Ishikawa (cell line): ENCODE measurements at regions not wholly inside any gene's neighbourhood (a gene's known extent, or its start where the extent isn't known, plus 50 kb on each side); places are given as distances from the start of the nearest gene placed in this dataset.

Source experiments
- MAX ChIP-seq: IDR thresholded peaks from 2 replicates; pipeline ENCODE4 v1.6.1; 2012
- RAD21 ChIP-seq: IDR thresholded peaks from 2 replicates; pipeline ENCODE4 v1.6.1; 2012; ENCODE audit warnings: low read depth
- TAF1 ChIP-seq: IDR thresholded peaks from 2 replicates; pipeline ENCODE4 v1.6.1; 2012; ENCODE audit warnings: low read depth, mild to moderate bottlenecking

- TF ChIP-seq RAD21 (no peak), TAF1 (no peak), MAX (no peak)
These were observed 64.2 kb upstream of the EEA1 start for GRCh38 chr12:92993259-92993658.
